RWPE1 (cell line): ENCODE measurements at regions not wholly inside any gene's neighbourhood (a gene's known extent, or its start where the extent isn't known, plus 50 kb on each side); places are given as distances from the start of the nearest gene placed in this dataset.

ENCODE experiments used
- CTCF ChIA-PET: fragments of 350-600 bp; sonication (Branson Sonifier 250); formaldehyde crosslinking; extraction: SDS; loops from one replicate; lab custom pipeline; 2021; lab: Yijun Ruan, JAX
- POLR2A ChIA-PET: fragments of 400-600 bp; formaldehyde crosslinking; extraction: SDS; loops from one replicate; lab custom pipeline; 2020; ENCODE audit warnings: antibody characterized with exemption; ENCODE audit not compliant: low non-redundant PET; lab: Yijun Ruan, JAX
- DNase-seq: peaks from one replicate; pipeline ENCODE4 v3.0.0; 2012; ENCODE audit warnings: low spot score
- H3K27ac ChIP-seq: fragments of 450-650 bp; 2 replicates; pipeline ENCODE4 v1.5.1; 2017
- TF ChIP-seq, protein P1 (sequence below): fragments of 450-650 bp; conservative IDR thresholded peaks from 2 replicates; pipeline ENCODE4 v1.5.1; 2017; ENCODE audit warnings: low read depth, mild to moderate bottlenecking

GRCh38 chr5:110021251-110021650 lies 331.5 kb downstream of the MAN2A1 start:
- ChIA-PET POLR2A (no interaction called here), CTCF (no interaction called here)
- no peak for DNase-seq
- H3K27ac ChIP-seq, result no peak overlapping the region
- TF ChIP-seq, protein P1, sequence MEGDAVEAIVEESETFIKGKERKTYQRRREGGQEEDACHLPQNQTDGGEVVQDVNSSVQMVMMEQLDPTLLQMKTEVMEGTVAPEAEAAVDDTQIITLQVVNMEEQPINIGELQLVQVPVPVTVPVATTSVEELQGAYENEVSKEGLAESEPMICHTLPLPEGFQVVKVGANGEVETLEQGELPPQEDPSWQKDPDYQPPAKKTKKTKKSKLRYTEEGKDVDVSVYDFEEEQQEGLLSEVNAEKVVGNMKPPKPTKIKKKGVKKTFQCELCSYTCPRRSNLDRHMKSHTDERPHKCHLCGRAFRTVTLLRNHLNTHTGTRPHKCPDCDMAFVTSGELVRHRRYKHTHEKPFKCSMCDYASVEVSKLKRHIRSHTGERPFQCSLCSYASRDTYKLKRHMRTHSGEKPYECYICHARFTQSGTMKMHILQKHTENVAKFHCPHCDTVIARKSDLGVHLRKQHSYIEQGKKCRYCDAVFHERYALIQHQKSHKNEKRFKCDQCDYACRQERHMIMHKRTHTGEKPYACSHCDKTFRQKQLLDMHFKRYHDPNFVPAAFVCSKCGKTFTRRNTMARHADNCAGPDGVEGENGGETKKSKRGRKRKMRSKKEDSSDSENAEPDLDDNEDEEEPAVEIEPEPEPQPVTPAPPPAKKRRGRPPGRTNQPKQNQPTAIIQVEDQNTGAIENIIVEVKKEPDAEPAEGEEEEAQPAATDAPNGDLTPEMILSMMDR, result no peak

DNA sequence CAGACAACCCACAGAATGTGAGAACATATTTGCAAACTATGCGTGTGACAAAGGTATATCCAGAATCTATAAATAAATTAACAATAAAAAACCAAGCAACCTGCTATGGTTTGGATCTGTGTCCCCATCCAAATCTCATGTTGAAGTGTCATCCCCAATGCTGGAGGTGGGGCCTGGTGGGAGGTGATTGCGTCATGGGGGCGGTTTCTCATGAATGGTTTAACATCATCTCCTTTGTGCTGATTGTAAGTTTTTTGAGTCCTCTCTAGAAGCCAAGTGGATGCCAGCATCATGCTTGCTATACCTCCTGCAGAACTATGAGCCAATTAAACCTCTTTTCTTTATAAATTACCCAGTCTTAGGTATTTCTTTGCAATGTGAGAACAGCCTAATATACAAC lies 335.4 kb downstream of the MAN2A1 start:
- no peak overlapping the region for H3K27ac ChIP-seq
- TF ChIP-seq, protein P1, result no peak
- DNase-seq, result no peak
- POLR2A ChIA-PET, result no interaction called here
- CTCF ChIA-PET, result no interaction called here

- H3K27ac ChIP-seq, result no peak overlapping the region
- CTCF ChIA-PET, result interaction anchor here (0.5 to 0.7 kb wide), 3 partner anchors 86 to 694 kb away, joined by 3 to 5 read pairs (median 3); no protein-coding TSS in a partner anchor
- DNase-seq, result no peak
- TF ChIP-seq, protein P1, result no peak
- POLR2A ChIA-PET, result no interaction called here
Observed at GRCh38 chr5:110027527-110028322, 338.0 kb downstream of the MAN2A1 start.

- no peak for DNase-seq
- ChIA-PET CTCF (interaction anchor here (0.6 kb wide), 1 partner anchor 332 kb away, joined by 3 read pairs; no protein-coding TSS in a partner anchor), POLR2A (no interaction called here)
- TF ChIP-seq, protein P1, result no peak
- H3K27ac ChIP-seq, result no peak overlapping the region
Observed at GRCh38 chr5:110031402-110032140, 341.8 kb downstream of the MAN2A1 start.

- POLR2A ChIA-PET, result no interaction called here
- CTCF ChIA-PET, result no interaction called here
- no peak for DNase-seq
- H3K27ac ChIP-seq, result no peak overlapping the region
- TF ChIP-seq, protein P1, result no peak
Observed at GRCh38 chr5:110032376-110032775, 342.6 kb downstream of the MAN2A1 start.

DNA sequence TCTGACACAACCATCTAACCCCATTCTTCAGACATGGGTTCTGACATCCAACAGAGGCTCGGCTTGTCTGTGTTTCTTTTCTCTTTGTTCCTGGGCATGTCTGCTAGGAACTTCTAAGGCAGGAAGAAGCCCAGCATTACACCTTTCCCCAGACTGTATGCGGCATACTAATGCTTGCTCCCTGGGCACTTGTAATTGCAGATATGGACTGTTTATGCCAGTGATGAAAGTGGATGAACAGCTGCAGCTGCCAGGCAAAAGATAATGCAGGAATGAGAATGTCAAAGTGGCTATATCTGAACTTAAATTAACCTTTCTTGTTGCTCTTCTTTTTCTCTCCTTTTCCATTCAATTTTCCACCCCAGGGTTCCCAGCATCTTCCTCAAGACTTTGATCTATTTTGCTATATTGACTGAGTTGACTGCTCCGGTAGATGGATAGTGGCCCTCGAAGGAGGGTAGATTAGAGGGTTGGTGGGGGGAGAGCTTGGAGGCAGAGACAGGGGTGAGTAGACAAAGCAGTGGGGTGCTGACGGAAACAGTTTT lies 344.4 kb downstream of the MAN2A1 start:
- DNase-seq, result no peak
- POLR2A ChIA-PET, result no interaction called here
- TF ChIP-seq, protein P1, result no peak
- CTCF ChIA-PET, result interaction anchor here (0.5 kb wide), 2 partner anchors 14 to 185 kb away, joined by 3 read pairs; no protein-coding TSS in a partner anchor
- no peak overlapping the region for H3K27ac ChIP-seq
